Effector memory CD8-positive, alpha-beta T cell (primary cell): ENCODE measurements at regions not wholly inside any gene's neighbourhood (a gene's known extent, or its start where the extent isn't known, plus 50 kb on each side); places are given as distances from the start of the nearest gene placed in this dataset.

ENCODE experiments used
- ATAC-seq: fragments of 150-1000 bp; cut with Tn5 transposase; replicated peaks from 2 replicates; pipeline ENCODE4 v1.10.0; 2021; ENCODE audit warnings: mild to moderate bottlenecking, moderate library complexity
- DNase-seq, 3 experiments: peaks; one replicate each; pipeline ENCODE4 v3.0.0; 2021
- H3K27ac Mint-ChIP-seq, 2 donors: one replicate each; pipeline ENCODE4 v1.8.0; 2022; ENCODE audit warnings: mild to moderate bottlenecking in 2 of 2, mixed read lengths in 2 of 2, moderate library complexity in 2 of 2
- H3K27me3 Mint-ChIP-seq, 2 donors: one replicate each; pipeline ENCODE4 v1.8.0; 2022; ENCODE audit warnings: mixed read lengths in 2 of 2
- H3K36me3 Mint-ChIP-seq: one replicate; pipeline ENCODE4 v1.8.0; 2022; ENCODE audit warnings: mild to moderate bottlenecking, moderate library complexity, mixed read lengths; ENCODE audit not compliant: insufficient read depth
- H3K4me1 Mint-ChIP-seq, 2 donors: one replicate each; pipeline ENCODE4 v1.8.0; 2022; ENCODE audit warnings: low read depth in 2 of 2, mixed read lengths in 2 of 2
- H3K4me3 Mint-ChIP-seq, 2 donors: one replicate each; pipeline ENCODE4 v1.8.0; 2022; ENCODE audit warnings: mild to moderate bottlenecking in 2 of 2, mixed read lengths in 2 of 2, moderate library complexity in 2 of 2
- H3K9me3 Mint-ChIP-seq, 2 donors: one replicate each; pipeline ENCODE4 v1.8.0; 2022; ENCODE audit warnings: mixed read lengths in 2 of 2

DNA sequence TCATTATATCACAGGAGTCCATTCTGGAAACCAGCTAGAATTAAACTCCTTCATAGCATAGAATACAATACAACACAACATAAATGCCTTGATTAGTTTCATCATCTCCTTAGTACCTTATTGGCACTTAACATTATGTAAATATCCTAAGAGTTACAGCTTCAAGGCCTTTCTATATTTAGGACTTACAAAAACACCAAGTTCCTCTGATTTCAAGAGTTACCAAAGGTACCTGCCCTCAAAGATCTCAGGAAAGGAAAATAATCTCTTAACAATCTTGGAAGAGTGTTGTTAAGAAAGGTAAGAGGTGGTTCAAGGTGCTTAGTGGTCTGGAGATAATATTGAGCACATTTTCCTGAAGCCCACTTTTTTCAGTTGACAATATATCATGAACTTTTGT lies 477.7 kb downstream of the IGSF11 start:
- no peak for DNase-seq
- Mint-ChIP-seq H3K4me1 (no peaks in the 10 kb centered on the region), H3K27ac (no peak overlapping the region), H3K4me3 (no peak overlapping the region), H3K27me3 (no peaks in the 10 kb centered on the region), H3K36me3 (no peaks in the 10 kb centered on the region), H3K9me3 (peaks cover 0 to 9% of the 10 kb centered on the region in 2 donors)
- no peak for ATAC-seq

- Mint-ChIP-seq H3K9me3 (peaks cover 0 to 9% of the 10 kb centered on the region in 2 donors), H3K27ac (no peak overlapping the region), H3K4me1 (no peaks in the 10 kb centered on the region), H3K36me3 (no peaks in the 10 kb centered on the region), H3K4me3 (no peak overlapping the region), H3K27me3 (no peaks in the 10 kb centered on the region)
- DNase-seq: no peak
- ATAC-seq: no peak
These were observed 477.1 kb downstream of the IGSF11 start for GRCh38 chr3:118557513-118557912.

DNA sequence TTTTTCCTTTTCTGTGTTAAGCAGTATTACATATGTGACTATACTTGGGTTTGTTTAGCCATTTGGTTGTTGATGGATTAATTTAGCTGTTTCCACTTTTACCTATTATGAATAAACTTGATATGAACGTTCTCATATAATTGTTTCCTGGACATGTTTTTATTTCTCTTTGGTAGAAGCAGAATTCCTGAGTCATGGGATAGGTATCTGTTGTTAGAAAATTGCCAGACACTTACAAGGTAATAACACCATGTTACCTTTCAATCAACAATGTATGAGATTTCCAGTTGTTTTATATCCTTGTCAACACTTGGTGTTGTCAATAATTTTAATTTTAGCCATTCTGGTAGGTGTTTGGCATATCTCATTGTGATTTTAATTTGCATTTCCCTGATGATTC lies 475.4 kb downstream of the IGSF11 start:
- ATAC-seq (no peak), DNase-seq (no peak)
- Mint-ChIP-seq H3K36me3 (no peaks in the 10 kb centered on the region), H3K4me3 (no peak overlapping the region), H3K27ac (no peak overlapping the region), H3K4me1 (no peaks in the 10 kb centered on the region), H3K9me3 (peaks cover 6 to 9% of the 10 kb centered on the region in 2 donors), H3K27me3 (no peaks in the 10 kb centered on the region)

DNA sequence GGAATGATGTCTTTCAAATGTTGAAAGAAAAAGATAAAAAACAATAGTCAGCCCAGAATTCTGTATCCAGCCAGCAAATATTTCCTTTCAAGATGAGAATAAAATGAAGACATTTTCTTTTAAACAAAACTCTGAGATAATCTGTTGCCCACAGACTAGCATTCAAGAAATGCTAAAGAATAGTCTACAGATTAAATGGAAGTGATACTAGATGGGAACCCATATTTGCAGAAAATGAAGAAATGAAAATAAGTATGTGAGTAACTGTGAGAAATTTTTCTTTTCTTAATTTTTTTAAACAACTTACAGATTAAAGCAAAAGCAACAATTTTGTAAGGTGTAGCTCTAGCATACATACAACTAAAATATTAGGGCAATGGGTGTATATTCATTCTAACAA lies 469.8 kb downstream of the IGSF11 start:
- DNase-seq: no peak
- Mint-ChIP-seq H3K36me3 (no peaks in the 10 kb centered on the region), H3K4me1 (no peaks in the 10 kb centered on the region), H3K4me3 (no peak overlapping the region), H3K9me3 (peaks cover 15 to 17% of the 10 kb centered on the region in 2 donors), H3K27ac (no peak overlapping the region), H3K27me3 (no peaks in the 10 kb centered on the region)
- ATAC-seq: no peak

DNA sequence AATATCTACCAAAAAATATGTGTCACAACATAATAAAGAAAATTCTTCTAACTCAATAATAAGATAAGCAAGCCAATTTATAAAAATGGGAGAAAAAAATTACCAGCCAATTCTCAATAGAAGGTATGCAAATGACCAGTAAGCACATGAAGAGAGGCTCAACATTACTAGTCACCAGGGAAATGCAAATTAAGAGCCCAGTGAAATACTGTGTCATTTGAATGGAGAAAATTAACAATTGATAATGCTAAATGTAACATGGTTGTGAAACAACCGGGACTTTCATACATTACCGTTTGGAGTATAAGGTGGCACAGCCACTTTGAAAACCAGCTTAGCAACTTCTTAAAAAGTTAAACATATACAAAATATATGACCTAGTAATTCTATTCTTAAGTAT lies 460.7 kb downstream of the IGSF11 start:
- Mint-ChIP-seq H3K27ac (no peak overlapping the region), H3K36me3 (no peaks in the 10 kb centered on the region), H3K27me3 (no peaks in the 10 kb centered on the region), H3K4me3 (no peak overlapping the region), H3K4me1 (no peaks in the 10 kb centered on the region), H3K9me3 (peaks cover 3 to 12% of the 10 kb centered on the region in 2 donors)
- ATAC-seq (no peak), DNase-seq (no peak)

DNA sequence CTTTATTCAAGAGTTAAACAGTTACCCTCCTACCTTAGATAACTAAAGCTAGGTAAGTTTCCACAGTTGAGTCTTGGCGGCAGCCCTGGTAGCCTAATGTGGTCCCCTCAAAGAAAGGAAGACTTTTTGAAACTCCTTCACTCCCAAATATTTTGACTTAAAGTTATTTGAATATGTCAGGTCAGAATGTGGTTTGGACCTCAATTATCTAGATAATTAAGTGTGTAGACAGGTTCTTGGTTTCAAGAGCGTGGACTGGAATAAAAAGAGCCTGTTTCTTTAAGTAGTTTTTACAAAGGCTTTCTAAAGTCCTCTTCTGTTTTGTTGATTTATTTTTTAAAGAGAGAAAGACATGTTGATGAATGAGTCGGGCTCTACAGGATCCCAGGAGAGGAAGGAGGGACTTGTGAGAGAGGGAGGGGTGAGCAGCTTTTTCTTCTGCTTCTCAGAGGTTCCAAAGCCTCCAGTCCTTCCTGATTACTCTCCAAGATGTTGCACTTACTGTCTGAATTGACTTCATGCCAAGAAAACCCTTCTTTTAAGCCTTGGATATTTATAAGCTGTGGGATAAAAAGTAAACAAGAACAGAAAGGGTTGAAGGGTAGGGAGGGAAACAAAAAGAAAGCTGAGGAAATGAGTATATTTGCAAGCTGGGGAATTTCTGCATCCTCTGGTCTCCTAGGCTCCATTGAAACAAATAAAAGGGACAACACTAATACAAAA lies 457.4 kb downstream of the IGSF11 start:
- Mint-ChIP-seq H3K36me3 (no peaks in the 10 kb centered on the region), H3K4me3 (no peak overlapping the region), H3K4me1 (no peaks in the 10 kb centered on the region), H3K27ac (no peak overlapping the region), H3K9me3 (peaks cover 0 to 9% of the 10 kb centered on the region in 2 donors), H3K27me3 (no peaks in the 10 kb centered on the region)
- DNase-seq: no peak
- ATAC-seq: no peak

- DNase-seq: no peak
- Mint-ChIP-seq H3K27ac (no peak overlapping the region), H3K4me1 (no peaks in the 10 kb centered on the region), H3K36me3 (no peaks in the 10 kb centered on the region), H3K27me3 (no peaks in the 10 kb centered on the region), H3K4me3 (no peak overlapping the region), H3K9me3 (peaks cover 0 to 12% of the 10 kb centered on the region in 2 donors)
- ATAC-seq: no peak
These were observed 456.1 kb downstream of the IGSF11 start for GRCh38 chr3:118578559-118578958.

DNA sequence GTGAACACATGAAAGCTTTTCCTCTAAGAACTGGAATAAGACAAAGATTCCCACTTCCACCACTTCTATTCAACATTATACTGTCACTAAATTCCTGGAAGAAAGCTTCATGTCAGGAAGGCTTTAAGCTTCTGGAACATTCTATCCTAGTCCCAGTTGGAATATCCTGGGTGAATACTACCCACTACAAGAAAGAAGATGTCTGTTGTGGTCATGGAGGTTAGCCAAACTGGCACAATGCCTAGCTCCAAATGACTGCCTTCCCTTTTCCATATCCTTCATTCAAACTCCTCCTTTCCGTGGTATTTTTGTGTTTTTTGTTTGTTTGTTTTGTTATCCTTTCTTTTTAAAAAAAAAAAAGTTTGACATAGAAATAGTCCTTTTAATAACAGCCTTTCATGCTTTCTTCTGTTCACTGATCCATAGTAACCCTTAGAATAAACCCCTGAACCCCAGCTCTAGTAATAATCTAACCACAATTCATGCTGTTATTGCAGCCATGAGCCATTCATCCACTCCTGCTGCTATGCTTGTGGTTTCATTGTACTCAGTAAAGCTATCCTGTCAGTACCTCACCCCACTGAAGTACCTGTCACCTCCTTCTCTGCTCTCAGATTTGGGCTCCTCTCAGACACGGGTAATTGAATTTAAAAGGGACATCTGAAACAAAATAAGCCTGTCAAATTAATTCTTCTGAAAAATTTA lies 447.5 kb downstream of the IGSF11 start:
- no peak for ATAC-seq
- peaks cover 0 to 4% of the 10 kb centered on the region in 2 donors for H3K9me3 Mint-ChIP-seq
- H3K4me1 Mint-ChIP-seq: no peaks in the 10 kb centered on the region
- no peak for DNase-seq
- H3K36me3 Mint-ChIP-seq: no peaks in the 10 kb centered on the region
- H3K27me3 Mint-ChIP-seq: no peaks in the 10 kb centered on the region
- no peak overlapping the region for H3K27ac Mint-ChIP-seq
- H3K4me3 Mint-ChIP-seq: no peak overlapping the region

GRCh38 chr3:118587847-118588246 lies 446.8 kb downstream of the IGSF11 start:
- Mint-ChIP-seq H3K36me3 (no peaks in the 10 kb centered on the region), H3K9me3 (peaks cover 0 to 1% of the 10 kb centered on the region in 2 donors), H3K4me1 (no peaks in the 10 kb centered on the region), H3K27me3 (no peaks in the 10 kb centered on the region), H3K4me3 (no peak overlapping the region), H3K27ac (no peak overlapping the region)
- ATAC-seq: no peak
- no peak for DNase-seq

GRCh38 chr3:118593277-118593670 lies 441.4 kb downstream of the IGSF11 start:
- no peaks in the 10 kb centered on the region for H3K27me3 Mint-ChIP-seq
- no peaks in the 10 kb centered on the region for H3K36me3 Mint-ChIP-seq
- H3K27ac Mint-ChIP-seq: no peak overlapping the region
- H3K4me3 Mint-ChIP-seq: no peak overlapping the region
- ATAC-seq (no peak), DNase-seq (no peak)
- H3K4me1 Mint-ChIP-seq: no peaks in the 10 kb centered on the region
- peaks cover 6 to 22% of the 10 kb centered on the region in 2 donors for H3K9me3 Mint-ChIP-seq

DNA sequence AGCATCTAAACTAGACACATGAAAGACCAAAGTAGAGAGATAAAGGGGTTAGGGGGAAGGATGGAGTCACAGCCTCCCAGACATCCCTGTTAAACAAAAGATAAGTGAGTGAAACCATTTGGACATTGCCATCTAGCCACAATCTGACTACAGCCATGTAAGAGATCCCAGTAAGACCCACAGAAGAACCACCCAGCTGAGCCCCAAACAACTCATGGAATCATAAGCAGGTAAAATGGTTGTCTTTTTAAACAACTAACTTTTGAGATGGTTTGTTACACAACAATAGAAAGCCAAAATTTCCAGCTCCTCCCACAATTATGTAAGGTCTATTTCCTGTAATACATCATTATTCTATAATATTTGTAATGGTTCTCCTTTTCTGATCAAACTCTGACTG lies 437.5 kb downstream of the IGSF11 start:
- no peak overlapping the region for H3K4me3 Mint-ChIP-seq
- DNase-seq: no peak
- H3K9me3 Mint-ChIP-seq: peaks cover 5 to 22% of the 10 kb centered on the region in 2 donors
- H3K36me3 Mint-ChIP-seq: no peaks in the 10 kb centered on the region
- no peak overlapping the region for H3K27ac Mint-ChIP-seq
- no peaks in the 10 kb centered on the region for H3K27me3 Mint-ChIP-seq
- H3K4me1 Mint-ChIP-seq: no peaks in the 10 kb centered on the region
- ATAC-seq: no peak

GRCh38 chr3:118607915-118608820 lies 426.5 kb downstream of the IGSF11 start:
- H3K4me3 Mint-ChIP-seq: no peak overlapping the region
- no peak overlapping the region for H3K27ac Mint-ChIP-seq
- H3K27me3 Mint-ChIP-seq: no peaks in the 10 kb centered on the region
- ATAC-seq (no peak), DNase-seq (no peak)
- no peaks in the 10 kb centered on the region for H3K36me3 Mint-ChIP-seq
- H3K4me1 Mint-ChIP-seq: no peaks in the 10 kb centered on the region
- H3K9me3 Mint-ChIP-seq: peaks cover 5 to 26% of the 10 kb centered on the region in 2 donors

DNA sequence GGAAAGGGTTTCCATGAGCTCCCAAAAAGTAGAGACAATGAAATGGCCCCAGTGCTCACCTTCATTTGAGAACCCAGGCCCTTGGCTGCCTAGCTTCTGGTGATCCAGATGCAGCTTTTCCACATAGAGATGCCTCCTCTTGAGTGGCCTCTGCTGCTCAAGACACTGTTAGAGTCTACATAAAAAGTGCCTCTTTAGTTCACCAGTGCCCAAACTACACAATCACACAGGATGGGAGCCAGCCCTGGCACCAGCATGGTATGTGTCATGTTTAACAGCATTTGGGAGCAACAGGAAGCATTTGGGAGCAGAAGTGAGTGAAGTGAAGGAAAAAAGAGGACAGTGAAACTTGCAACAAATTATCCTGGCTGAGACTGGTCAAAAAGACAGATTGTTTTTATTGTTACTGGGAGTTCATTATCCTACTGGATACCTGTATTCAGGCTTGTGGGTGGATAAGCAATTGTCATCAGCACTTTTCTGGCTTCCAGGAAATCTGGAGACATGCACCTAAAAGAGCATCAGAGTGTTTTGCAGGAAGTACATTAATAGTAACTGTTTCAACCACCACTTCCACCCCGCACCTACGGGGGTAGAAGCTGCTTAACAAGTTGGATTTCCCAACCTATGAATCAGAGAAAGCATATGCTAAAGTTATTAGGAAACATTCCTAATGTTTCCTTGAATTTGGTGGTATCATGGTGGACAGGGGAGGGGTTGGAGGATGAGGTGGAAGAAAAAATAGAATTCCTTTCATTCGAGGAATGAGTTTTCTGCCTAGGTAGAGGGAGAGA lies 416.2 kb downstream of the IGSF11 start:
- no peaks in the 10 kb centered on the region for H3K4me1 Mint-ChIP-seq

More for the DNA sequence above, 416.2 kb downstream of the IGSF11 start:
- DNase-seq (no peak), ATAC-seq (no peak)
- H3K27ac Mint-ChIP-seq: no peak overlapping the region
- peaks cover 5 to 6% of the 10 kb centered on the region in 2 donors for H3K9me3 Mint-ChIP-seq
- no peaks in the 10 kb centered on the region for H3K36me3 Mint-ChIP-seq
- no peaks in the 10 kb centered on the region for H3K27me3 Mint-ChIP-seq
- H3K4me3 Mint-ChIP-seq: no peak overlapping the region
